PFSK-1 (cell line): ENCODE measurements at regions not wholly inside any gene's neighbourhood (a gene's known extent, or its start where the extent isn't known, plus 50 kb on each side); places are given as distances from the start of the nearest gene placed in this dataset.

ENCODE experiments used
- FOXP2 ChIP-seq: optimal IDR thresholded peaks from 2 replicates; pipeline ENCODE3; 2011; ENCODE audit warnings: borderline replicate concordance, control low read depth, inconsistent platforms; ENCODE audit not compliant: insufficient read depth; ENCODE audit errors: extremely low read length, extremely low read depth
- POLR2AphosphoS5 ChIP-seq: IDR thresholded peaks from 2 replicates; pipeline ENCODE4 v1.6.1; 2012; ENCODE audit warnings: low read depth, mild to moderate bottlenecking, control low read depth, low read length, moderate library complexity
- REST ChIP-seq, 2 experiments: IDR thresholded peaks; 2 replicates each; pipeline versions ENCODE4 v1.6.1 to v1.8.0; 2011 to 2012; ENCODE audit warnings: low read depth in 2 of 2, low read length in 2 of 2, control low read depth in 1 of 2, inconsistent platforms in 1 of 2, mild to moderate bottlenecking in 1 of 2, moderate library complexity in 1 of 2; ENCODE audit not compliant: insufficient read depth in 1 of 2
- SIN3A ChIP-seq: IDR thresholded peaks from 2 replicates; pipeline ENCODE4 v1.6.1; 2012; ENCODE audit warnings: mild to moderate bottlenecking, low read length, moderate library complexity, borderline replicate concordance; ENCODE audit not compliant: insufficient read depth
- TAF1 ChIP-seq: IDR thresholded peaks from 2 replicates; pipeline ENCODE4 v1.6.1; 2012; ENCODE audit warnings: low read length, control low read depth, borderline replicate concordance; ENCODE audit not compliant: insufficient read depth

- TF ChIP-seq SIN3A (no peak), FOXP2 (no peak), TAF1 (no peak), POLR2AphosphoS5 (no peak), REST (IDR thresholded peaks at IDR 0.05; ENCODE audit: insufficient read depth in 1 of 2, low read depth in 2 of 2, low read length in 2 of 2) (no peak)
These were observed 52.6 kb upstream of the AGA start for GRCh38 chr4:177494791-177495190.

GRCh38 chr4:177499537-177499936 lies 57.3 kb upstream of the AGA start:
- TF ChIP-seq REST (IDR thresholded peaks at IDR 0.05; ENCODE audit: insufficient read depth in 1 of 2, low read depth in 2 of 2, low read length in 2 of 2): no peak
- no peak for TF ChIP-seq POLR2AphosphoS5
- no peak for TF ChIP-seq SIN3A
- TF ChIP-seq FOXP2: no peak
- no peak for TF ChIP-seq TAF1

- TF ChIP-seq POLR2AphosphoS5 (no peak), SIN3A (no peak), REST (IDR thresholded peaks at IDR 0.05; ENCODE audit: insufficient read depth in 1 of 2, low read depth in 2 of 2, low read length in 2 of 2) (no peak), TAF1 (no peak), FOXP2 (no peak)
These were observed 63.0 kb upstream of the AGA start for GRCh38 chr4:177505171-177505615.

GRCh38 chr4:177508662-177509061 lies 66.4 kb upstream of the AGA start:
- no peak for TF ChIP-seq TAF1
- no peak for TF ChIP-seq SIN3A
- TF ChIP-seq FOXP2: no peak
- no peak for TF ChIP-seq POLR2AphosphoS5
- TF ChIP-seq REST (IDR thresholded peaks at IDR 0.05; ENCODE audit: insufficient read depth in 1 of 2, low read depth in 2 of 2, low read length in 2 of 2): no peak

- TF ChIP-seq TAF1 (no peak), REST (IDR thresholded peaks at IDR 0.05; ENCODE audit: insufficient read depth in 1 of 2, low read depth in 2 of 2, low read length in 2 of 2) (no peak), POLR2AphosphoS5 (no peak), FOXP2 (no peak), SIN3A (no peak)
These were observed 67.0 kb upstream of the AGA start for GRCh38 chr4:177509226-177509745.
